ENCODE measurements at regions not wholly inside any gene's neighbourhood (a gene's known extent, or its start where the extent isn't known, plus 50 kb on each side); places are given as distances from the start of the nearest gene placed in this dataset.

DNA sequence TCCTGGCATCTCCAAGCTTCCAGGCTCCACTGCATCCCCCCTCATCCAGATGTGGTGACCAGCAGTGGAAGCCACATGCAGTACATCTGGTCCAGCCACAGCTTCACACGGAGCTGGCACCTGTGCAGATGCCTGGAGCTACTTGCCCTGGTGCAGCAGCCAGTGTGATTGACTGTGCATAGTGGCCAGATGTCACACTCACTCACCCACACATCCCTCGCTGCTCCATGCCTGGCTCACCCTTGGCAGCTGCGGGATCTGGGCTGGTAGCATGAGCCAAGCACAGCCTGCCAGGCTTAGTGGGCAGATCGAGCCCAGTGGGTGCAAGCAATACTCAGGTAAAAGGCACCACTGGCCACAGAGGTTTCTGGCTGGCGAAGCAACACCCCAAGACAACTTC lies 398.0 kb upstream of the CNTN4 start:
- H3K27me3 Mint-ChIP-seq = no peaks in the 10 kb centered on the region

DNA sequence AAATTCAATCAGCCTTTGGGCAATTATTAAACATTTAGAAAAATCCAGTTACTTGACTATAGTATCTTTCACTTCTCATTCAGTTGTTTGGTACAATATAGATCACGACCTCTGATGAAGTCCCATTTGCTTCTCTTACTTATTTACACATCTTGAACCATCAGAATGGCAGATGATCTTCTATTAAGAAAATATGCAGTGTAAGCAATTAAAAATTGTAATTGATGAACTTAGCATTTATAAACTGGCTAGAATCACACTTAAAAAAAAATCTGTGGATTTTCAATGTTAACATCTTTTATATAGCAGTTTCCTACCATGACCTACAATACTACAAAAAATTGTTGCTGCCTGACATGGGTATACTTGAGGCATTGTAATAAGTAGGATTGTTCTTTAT lies 395.5 kb upstream of the CNTN4 start:
- H3K4me3 Mint-ChIP-seq = no peak overlapping the region
- POLR2A ChIA-PET = no interaction called here
- TF ChIP-seq, protein P1, sequence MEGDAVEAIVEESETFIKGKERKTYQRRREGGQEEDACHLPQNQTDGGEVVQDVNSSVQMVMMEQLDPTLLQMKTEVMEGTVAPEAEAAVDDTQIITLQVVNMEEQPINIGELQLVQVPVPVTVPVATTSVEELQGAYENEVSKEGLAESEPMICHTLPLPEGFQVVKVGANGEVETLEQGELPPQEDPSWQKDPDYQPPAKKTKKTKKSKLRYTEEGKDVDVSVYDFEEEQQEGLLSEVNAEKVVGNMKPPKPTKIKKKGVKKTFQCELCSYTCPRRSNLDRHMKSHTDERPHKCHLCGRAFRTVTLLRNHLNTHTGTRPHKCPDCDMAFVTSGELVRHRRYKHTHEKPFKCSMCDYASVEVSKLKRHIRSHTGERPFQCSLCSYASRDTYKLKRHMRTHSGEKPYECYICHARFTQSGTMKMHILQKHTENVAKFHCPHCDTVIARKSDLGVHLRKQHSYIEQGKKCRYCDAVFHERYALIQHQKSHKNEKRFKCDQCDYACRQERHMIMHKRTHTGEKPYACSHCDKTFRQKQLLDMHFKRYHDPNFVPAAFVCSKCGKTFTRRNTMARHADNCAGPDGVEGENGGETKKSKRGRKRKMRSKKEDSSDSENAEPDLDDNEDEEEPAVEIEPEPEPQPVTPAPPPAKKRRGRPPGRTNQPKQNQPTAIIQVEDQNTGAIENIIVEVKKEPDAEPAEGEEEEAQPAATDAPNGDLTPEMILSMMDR (IDR thresholded peaks at IDR 0.05) = no peak
- H3K27ac Mint-ChIP-seq = no peak overlapping the region
- no peak for ATAC-seq (ENCODE audit: poor library complexity)
- Histone ChIP-seq H3K4me1 (ENCODE audit: insufficient read depth, low read length) (no peaks in the 10 kb centered on the region), H3K27me3 (ENCODE audit: control insufficient read depth in 1 of 2, insufficient read depth in 2 of 2, low read length in 2 of 2) (no peaks in the 10 kb centered on the region), H3K9me3 (ENCODE audit: control insufficient read depth in 1 of 2, insufficient read depth in 1 of 2, low read length in 2 of 2) (peaks cover 0 to 30% of the 10 kb centered on the region in 2 experiments), H3K27ac (ENCODE audit: low read depth in 1 of 2, low read length in 2 of 2) (no peak overlapping the region), H3K36me3 (ENCODE audit: insufficient read depth, low read length) (no peaks in the 10 kb centered on the region), H3K4me3 (ENCODE audit: low read length) (no peak overlapping the region)
- no peaks in the 10 kb centered on the region for H3K36me3 Mint-ChIP-seq (ENCODE audit: low read depth)
- peaks cover 2% of the 10 kb centered on the region for H3K9me3 Mint-ChIP-seq
- intact Hi-C loops (cut with DNase I, micrococcal nuclease) = no loop called here
- H3K4me1 Mint-ChIP-seq (ENCODE audit: low read depth) = no peaks in the 10 kb centered on the region
- H3K27me3 Mint-ChIP-seq = no peaks in the 10 kb centered on the region
- DNase-seq = no peak
- CTCF ChIA-PET = no interaction called here

More for the DNA sequence above, 398.0 kb upstream of the CNTN4 start:
- Histone ChIP-seq H3K4me1 (ENCODE audit: insufficient read depth, low read length) (no peaks in the 10 kb centered on the region), H3K4me3 (ENCODE audit: low read length) (no peak overlapping the region), H3K9me3 (ENCODE audit: control insufficient read depth in 1 of 2, insufficient read depth in 1 of 2, low read length in 2 of 2) (peaks cover 0 to 30% of the 10 kb centered on the region in 2 experiments), H3K36me3 (ENCODE audit: insufficient read depth, low read length) (no peaks in the 10 kb centered on the region), H3K27ac (ENCODE audit: low read depth in 1 of 2, low read length in 2 of 2) (no peak overlapping the region), H3K27me3 (ENCODE audit: control insufficient read depth in 1 of 2, insufficient read depth in 2 of 2, low read length in 2 of 2) (no peaks in the 10 kb centered on the region)
- CTCF ChIA-PET = no interaction called here
- H3K4me3 Mint-ChIP-seq = no peak overlapping the region
- H3K4me1 Mint-ChIP-seq (ENCODE audit: low read depth) = no peaks in the 10 kb centered on the region
- POLR2A ChIA-PET = no interaction called here
- H3K9me3 Mint-ChIP-seq = peaks cover 2% of the 10 kb centered on the region
- intact Hi-C loops (cut with DNase I, micrococcal nuclease) = no loop called here
- TF ChIP-seq, protein P1 (IDR thresholded peaks at IDR 0.05) = no peak
- H3K36me3 Mint-ChIP-seq (ENCODE audit: low read depth) = no peaks in the 10 kb centered on the region
- DNase-seq (no peak), ATAC-seq (ENCODE audit: poor library complexity) (no peak)
- H3K27ac Mint-ChIP-seq = no peak overlapping the region

DNA sequence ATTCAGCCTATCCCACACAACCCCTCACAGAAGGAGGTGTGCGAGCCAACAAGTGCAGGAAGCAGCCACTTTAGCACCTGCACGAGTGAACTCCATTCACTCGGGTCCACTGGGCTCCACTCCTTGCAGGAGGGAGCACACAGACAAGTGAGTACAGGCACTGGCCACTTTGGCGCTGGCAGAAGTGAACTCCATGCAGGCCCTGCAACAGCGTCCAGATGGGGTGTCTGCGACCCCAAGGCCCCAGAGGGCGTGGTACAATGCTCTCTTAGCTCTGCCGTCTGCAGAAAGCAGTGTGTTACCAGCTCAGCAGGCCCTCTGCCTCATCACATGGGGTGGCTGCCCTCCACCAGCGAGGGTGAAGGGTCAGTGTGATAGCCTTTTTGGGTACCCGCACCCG lies 388.0 kb upstream of the CNTN4 start:
- Histone ChIP-seq H3K9me3 (ENCODE audit: control insufficient read depth in 1 of 2, insufficient read depth in 1 of 2, low read length in 2 of 2) (peaks cover 0 to 13% of the 10 kb centered on the region in 2 experiments), H3K4me3 (ENCODE audit: low read length) (no peak overlapping the region), H3K36me3 (ENCODE audit: insufficient read depth, low read length) (no peaks in the 10 kb centered on the region), H3K4me1 (ENCODE audit: insufficient read depth, low read length) (no peaks in the 10 kb centered on the region), H3K27ac (ENCODE audit: low read depth in 1 of 2, low read length in 2 of 2) (no peak overlapping the region), H3K27me3 (ENCODE audit: control insufficient read depth in 1 of 2, insufficient read depth in 2 of 2, low read length in 2 of 2) (no peaks in the 10 kb centered on the region)
- no peak for DNase-seq
- ChIA-PET POLR2A (no interaction called here), CTCF (interaction anchor here (0.6 kb wide), 1 partner anchor 1351 kb away, joined by 3 read pairs; no protein-coding TSS in a partner anchor)
- intact Hi-C loops (cut with DNase I, micrococcal nuclease) = no loop called here
- Mint-ChIP-seq H3K27ac (no peak overlapping the region), H3K4me3 (no peak overlapping the region), H3K9me3 (peaks cover 4% of the 10 kb centered on the region), H3K36me3 (ENCODE audit: low read depth) (no peaks in the 10 kb centered on the region), H3K27me3 (no peaks in the 10 kb centered on the region), H3K4me1 (ENCODE audit: low read depth) (no peaks in the 10 kb centered on the region)
- ATAC-seq (ENCODE audit: poor library complexity) = no peak
- TF ChIP-seq, protein P1 (IDR thresholded peaks at IDR 0.05) = no peak

Data from CD4-positive, alpha-beta T cell (primary cell).